Skin of body (tissue), 1 donor: ENCODE measurements at regions not wholly inside any gene's neighbourhood (a gene's known extent, or its start where the extent isn't known, plus 50 kb on each side); places are given as distances from the start of the nearest gene placed in this dataset.

ENCODE experiments used
- DNase-seq: peaks from one replicate; lab custom pipeline; 2025; lab: John Stamatoyannopoulos, UW

DNA sequence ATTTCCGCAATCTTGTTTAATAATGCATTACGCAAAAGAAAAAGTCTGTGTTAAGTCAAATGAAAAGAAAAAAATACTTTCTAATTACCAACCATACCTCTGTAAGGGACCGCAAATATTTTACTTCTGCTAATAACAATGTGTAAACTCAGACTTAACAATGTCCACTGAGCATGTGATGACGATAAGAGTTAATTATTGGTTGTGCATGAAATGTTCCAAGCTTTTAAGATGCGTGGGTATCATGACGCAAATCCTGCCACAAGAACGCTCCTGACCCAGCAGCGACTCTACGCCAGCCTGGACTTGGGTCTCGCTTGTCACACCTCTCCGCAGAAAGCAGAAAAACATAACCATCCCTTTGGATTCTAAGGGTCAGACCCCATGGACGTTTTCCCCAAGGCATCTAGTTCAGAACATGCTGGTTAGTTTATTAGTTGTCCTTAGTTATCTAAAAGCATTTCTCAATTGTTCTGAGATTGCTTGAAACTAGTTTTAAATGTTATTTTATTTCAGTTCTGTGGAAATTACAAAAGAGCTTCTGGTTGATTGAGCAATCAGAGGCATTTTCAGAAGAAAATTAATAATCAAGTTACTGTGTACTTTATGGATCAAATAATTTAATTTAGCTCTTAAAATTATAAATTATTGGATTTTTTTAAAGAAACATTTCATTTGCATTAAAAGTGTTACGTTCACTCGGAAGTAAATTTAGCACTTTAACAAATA, 779.9 kb upstream of the ARGLU1 start:
- DNase-seq, result no peak

DNA sequence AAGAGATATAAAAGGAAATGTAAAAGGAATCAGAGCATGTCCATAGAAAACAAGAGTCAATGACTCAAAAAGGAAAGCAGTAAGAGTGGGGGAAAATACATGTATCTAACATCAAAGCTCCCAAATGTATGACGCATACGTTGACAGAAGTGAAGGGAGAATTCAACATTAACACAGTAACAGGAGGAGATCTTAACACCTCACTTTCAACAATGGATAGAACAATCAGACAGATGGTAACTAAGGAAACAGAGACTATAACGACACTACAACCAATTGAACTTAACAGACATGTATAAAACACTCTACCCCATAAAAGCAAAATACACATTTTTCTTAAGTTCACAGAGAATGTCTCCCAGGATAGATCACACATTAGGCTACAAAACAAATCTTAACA, 774.8 kb upstream of the ARGLU1 start:
- DNase-seq, result no peak

DNA sequence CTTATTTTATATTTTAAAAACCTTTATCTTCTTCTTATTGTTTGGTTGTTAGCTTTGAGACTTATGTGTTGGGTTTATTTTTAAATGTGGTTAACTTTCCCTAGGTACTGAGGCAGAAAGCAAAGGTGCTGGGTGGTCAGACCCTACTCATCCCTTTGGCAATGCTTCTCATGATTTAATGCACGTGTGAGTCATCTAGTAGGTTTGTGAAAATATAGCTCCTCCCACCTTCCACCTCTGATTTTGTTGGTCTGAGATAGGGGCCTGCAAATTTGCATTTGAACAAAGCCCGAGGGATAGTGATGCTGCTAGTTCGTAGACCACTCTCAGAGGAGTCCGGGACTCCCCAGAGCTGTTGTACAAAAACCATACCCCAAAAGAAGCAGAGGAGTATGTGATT, 771.3 kb upstream of the ARGLU1 start:
- no peak for DNase-seq

DNA sequence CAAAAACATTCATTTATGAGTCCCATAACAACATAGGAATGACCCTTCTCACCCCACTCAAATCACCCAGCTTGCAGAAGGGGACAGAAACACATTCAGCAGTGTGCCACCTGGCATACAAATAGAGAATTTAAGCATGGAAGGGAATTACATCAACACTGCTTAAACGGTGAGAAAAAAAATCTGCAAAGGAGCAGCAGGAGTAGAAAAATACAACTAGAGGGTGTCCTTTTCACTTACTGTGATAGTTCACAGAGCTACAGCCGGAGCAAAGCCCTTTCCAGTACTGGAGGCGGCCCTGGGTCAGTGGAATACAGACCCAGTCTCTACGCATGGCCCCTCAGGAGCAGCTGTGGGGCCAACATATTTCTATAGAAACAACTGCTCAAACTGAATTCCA, 764.3 kb upstream of the ARGLU1 start:
- no peak for DNase-seq

- DNase-seq, result no peak
Measured at GRCh38 chr13:107331359-107331758, 763.4 kb upstream of the ARGLU1 start.

DNA sequence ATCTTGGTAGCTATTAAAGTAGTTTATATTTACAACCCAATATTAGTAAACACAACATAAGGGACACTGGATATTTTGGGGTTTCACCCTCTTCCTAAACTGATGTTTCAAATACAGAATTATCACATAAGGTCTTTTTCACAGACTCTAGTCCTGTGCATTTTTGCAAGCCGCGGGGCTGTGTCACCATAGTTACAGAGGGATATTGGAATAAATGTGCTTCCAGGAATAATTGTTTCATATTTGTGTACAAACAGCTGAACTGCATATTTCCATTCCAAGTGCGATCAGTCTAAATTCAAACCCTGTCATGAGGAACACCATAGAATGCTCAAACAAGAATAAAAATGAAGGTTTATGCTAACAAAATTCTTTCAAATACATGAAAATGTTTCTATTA, 762.5 kb upstream of the ARGLU1 start:
- no peak for DNase-seq

DNA sequence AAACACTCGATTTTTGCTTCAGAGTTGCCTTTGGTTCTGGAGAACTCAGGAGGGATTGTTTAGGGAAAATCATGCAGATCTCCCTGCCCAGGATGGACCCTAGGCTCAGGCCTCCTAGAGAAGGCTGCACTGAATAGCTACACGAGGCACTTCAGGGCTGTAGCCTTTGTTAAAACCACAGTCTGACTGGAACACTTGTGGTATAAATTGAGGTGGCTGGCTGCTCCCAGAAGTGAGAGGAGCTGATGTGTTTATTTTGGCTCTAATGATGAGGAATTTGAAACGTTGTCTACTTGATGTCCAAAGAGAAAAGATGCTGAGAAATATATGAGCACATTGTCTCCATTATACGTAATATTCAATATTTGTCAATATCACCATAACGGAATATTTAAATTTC, 762.1 kb upstream of the ARGLU1 start:
- DNase-seq, result no peak

DNA sequence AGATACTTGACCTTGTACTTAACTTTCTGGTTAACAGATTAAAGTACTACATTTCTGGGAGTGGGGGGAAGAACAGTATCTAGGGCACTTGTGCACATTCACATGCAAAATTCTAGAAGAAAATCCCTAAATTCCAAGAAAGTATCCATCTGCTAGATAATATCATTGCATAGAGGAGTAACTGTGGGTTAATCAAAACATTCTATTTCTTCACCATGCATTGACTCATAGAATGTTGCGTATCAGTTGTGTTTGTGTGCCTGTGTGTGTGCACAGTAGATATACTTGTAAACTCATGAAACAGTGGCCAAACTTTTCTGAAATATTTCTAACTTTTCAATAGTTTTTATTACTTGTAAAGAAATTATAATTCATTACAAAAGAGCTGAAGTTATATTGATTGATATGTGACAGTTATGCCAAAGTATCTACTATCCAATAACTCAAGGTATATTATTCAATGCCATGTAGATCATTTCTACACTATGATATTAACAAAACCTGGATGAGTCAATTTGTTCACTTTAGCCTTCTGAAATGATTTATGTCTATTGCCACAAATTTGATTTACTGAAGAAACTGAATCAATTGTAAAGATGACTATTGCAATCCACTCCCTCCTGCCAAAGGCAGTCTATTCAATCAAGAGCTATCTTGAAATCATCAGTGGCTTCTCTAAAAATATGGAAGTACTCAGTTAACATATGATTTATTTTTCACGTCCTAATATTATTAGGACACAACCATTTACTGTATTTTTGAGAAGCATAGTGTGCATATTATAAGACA, 756.7 kb upstream of the ARGLU1 start:
- no peak for DNase-seq

DNA sequence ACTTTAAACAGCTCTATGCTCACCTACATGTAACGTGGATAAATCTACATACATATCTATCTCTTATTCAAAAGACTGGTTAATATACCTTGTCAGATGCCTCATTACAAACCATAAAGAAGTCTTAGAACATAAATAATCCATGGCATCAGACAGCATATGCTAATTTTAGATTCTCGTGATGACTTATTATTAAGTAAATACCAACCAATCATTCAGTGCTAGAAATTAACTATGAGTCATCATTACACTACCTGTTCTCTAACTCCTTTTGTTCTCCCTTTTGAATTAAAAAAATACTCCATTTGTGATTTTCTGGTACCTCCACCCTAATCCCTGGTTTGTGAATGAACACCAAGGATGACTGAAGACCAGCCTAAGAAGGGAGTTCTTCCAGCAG, 754.3 kb upstream of the ARGLU1 start:
- DNase-seq, result no peak

DNA sequence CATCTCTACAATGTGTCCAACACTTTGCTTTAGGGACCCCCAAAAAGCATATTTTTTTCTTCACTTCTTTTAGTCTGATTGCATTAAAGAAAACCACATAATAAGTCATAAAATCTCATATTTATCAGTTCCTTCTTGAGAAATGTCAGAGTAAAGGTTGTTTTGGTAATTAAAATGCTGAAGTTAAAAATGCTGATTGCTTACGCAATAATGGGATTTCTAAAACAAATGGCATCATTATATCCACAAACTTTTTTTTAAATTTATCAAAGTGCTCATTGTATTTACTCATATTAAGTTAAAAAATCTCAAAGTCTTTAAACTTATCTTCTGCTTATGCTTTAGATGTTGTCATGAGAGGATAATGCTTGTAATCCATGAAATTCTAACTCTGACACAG, 737.2 kb upstream of the ARGLU1 start:
- DNase-seq, result no peak

GRCh38 chr13:107301724-107302374, 733.9 kb upstream of the ARGLU1 start:
- DNase-seq, result no peak

DNA sequence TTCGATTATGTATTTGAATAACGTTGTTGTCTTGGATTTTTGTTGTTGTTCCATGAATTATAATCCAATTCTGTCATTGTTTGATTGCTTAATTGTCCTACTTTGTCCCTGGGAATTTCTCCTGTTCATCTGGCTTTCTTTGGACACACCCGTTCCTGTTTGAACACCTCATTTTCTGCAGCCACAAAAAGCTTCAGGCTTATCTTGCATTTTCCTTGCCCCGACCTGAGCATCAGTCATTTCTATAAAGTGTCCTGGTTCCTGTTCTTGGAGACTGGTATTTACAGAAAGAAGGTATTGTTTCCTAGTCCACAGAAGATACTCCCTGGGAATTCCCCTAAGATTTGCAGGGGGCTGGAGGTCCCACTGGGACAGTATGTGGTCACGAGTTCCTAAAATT, 731.8 kb upstream of the ARGLU1 start:
- DNase-seq, result no peak

- DNase-seq, result no peak
Measured at GRCh38 chr13:107296804-107297203, 728.9 kb upstream of the ARGLU1 start.

- DNase-seq, result no peak
Measured at GRCh38 chr13:107295416-107296140, 727.6 kb upstream of the ARGLU1 start.

GRCh38 chr13:107293924-107294323, 726.0 kb upstream of the ARGLU1 start:
- DNase-seq, result no peak

DNA sequence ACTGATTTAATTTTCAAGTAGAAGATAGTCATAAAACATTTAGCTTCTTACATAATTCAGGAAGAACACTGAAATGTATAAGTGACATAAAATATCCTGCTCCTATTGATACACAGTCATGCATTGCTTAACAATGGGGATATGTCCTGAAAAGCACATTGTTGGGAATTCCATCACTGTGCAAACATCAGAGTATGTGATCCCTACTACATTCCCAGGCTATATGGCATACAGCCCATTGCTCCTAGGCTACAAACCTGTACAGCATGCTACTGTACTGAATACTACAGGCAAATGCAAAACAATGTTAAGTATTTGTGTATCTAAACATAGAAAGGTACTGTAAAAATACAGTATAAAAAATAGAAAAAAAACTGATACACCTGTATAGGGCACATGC, 723.9 kb upstream of the ARGLU1 start:
- no peak for DNase-seq

DNA sequence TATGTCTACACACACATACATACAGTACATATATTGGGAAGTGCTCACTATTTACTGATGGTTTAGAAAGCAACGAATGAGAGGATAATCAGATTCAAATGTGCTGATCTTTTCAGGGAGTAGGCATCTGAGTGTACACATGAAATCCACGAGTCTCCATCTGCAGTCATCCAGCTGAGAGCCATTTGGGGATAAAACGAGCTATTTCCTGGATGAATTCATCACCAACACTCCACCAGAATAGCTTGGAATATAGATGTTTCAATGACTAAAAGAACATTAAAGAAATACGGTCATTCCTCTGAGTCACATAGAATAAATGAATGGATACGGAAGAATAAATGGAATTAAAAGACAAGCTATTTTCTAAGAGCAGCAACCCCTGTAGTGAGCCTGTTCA, 721.6 kb upstream of the ARGLU1 start:
- DNase-seq, result no peak

- DNase-seq, result no peak
Measured at GRCh38 chr13:107284173-107284572, 716.2 kb upstream of the ARGLU1 start.

- DNase-seq, result no peak
Measured at GRCh38 chr13:107277911-107278310, 710.0 kb upstream of the ARGLU1 start.

DNA sequence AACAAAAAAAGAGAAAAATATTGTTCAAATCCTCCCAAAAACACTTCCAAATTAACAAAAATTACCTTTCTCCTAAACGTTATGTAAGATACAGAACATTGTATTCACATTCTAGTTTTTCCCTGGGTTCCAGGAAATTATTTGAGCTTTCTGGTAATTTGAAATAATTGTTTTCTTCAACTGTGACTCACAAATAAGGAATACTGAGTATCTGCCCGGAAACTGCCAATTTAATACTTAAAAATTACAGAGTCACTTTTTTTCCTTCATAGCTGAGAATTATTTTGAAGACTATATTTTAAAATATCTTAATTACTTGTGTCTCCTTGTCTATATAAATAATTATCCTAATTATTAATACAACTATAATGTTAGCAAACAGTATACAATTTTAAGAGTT, 709.0 kb upstream of the ARGLU1 start:
- no peak for DNase-seq

GRCh38 chr13:107275945-107276614, 708.1 kb upstream of the ARGLU1 start:
- no peak for DNase-seq
